ENCODE measurements at regions not wholly inside any gene's neighbourhood (a gene's known extent, or its start where the extent isn't known, plus 50 kb on each side); places are given as distances from the start of the nearest gene placed in this dataset.

- TF ChIP-seq CTCF (IDR thresholded peaks at IDR 0.05; ENCODE audit: insufficient read depth, low read length) (no peak), SPI1 (IDR thresholded peaks at IDR 0.05; ENCODE audit: borderline replicate concordance, low read depth) (peak; percentile 24; the same call in 1 of the 2 replicates), REST (IDR thresholded peaks at IDR 0.05; ENCODE audit: insufficient replicate concordance, low read depth) (no peak), POLR2AphosphoS5 (IDR thresholded peaks at IDR 0.05; ENCODE audit: low read depth) (no peak)
Observed at GRCh38 chr1:193451001-193451400, 264.6 kb upstream of the B3GALT2 start.

Measured in HL-60 (cell line).